Activated CD4-positive, alpha-beta memory T cell treated with anti-CD3 and anti-CD28 coated beads for 36 hours (primary cell): ENCODE measurements at regions not wholly inside any gene's neighbourhood (a gene's known extent, or its start where the extent isn't known, plus 50 kb on each side); places are given as distances from the start of the nearest gene placed in this dataset.

Source experiments
- CTCF ChIA-PET: fragments of 350-600 bp; sonication (Branson Sonifier 250); formaldehyde crosslinking; loops from one replicate; lab custom pipeline; 2021; ENCODE audit warnings: antibody characterized with exemption, inconsistent platforms; lab: Charles Lee
- POLR2A ChIA-PET: fragments of 350-600 bp; sonication (Branson Sonifier 250); formaldehyde crosslinking; loops from one replicate; lab custom pipeline; 2021; ENCODE audit warnings: antibody characterized with exemption; lab: Charles Lee
- DNase-seq: peaks from one replicate; pipeline ENCODE4 v3.0.0-alpha.2; 2020
- H3K27ac Mint-ChIP-seq: one replicate; pipeline ENCODE4 v1.8.0; 2021; ENCODE audit warnings: mixed read lengths
- H3K27me3 Mint-ChIP-seq: one replicate; pipeline ENCODE4 v1.8.0; 2021; ENCODE audit warnings: mixed read lengths
- H3K36me3 Mint-ChIP-seq: one replicate; pipeline ENCODE4 v1.8.0; 2021; ENCODE audit warnings: mixed read lengths
- H3K4me1 Mint-ChIP-seq: one replicate; pipeline ENCODE4 v1.8.0; 2021; ENCODE audit warnings: low read depth, mixed read lengths
- H3K4me3 Mint-ChIP-seq: one replicate; pipeline ENCODE4 v1.8.0; 2021; ENCODE audit warnings: mild to moderate bottlenecking, mixed read lengths
- H3K9me3 Mint-ChIP-seq: one replicate; pipeline ENCODE4 v1.8.0; 2021; ENCODE audit warnings: mixed read lengths
- intact Hi-C: fragments of 100-400 bp; cut with micrococcal nuclease; formaldehyde crosslinking; loops from one replicate; pipeline ENCODE4 v1.15.1; 2023

GRCh38 chr2:122218596-122218995 is 463.1 kb downstream of the TSN start:
- intact Hi-C loops: no loop called here
- ChIA-PET POLR2A (no interaction called here), CTCF (no interaction called here)
- no peak overlapping the region for H3K27ac Mint-ChIP-seq
- no peaks in the 10 kb centered on the region for H3K9me3 Mint-ChIP-seq
- no peak for DNase-seq
- H3K4me1 Mint-ChIP-seq: no peaks in the 10 kb centered on the region
- no peak overlapping the region for H3K4me3 Mint-ChIP-seq
- H3K36me3 Mint-ChIP-seq: no peaks in the 10 kb centered on the region
- no peaks in the 10 kb centered on the region for H3K27me3 Mint-ChIP-seq

GRCh38 chr2:122219504-122219903 is 464.1 kb downstream of the TSN start:
- no peak for DNase-seq
- CTCF ChIA-PET: no interaction called here
- Mint-ChIP-seq H3K4me1 (no peaks in the 10 kb centered on the region), H3K27me3 (no peaks in the 10 kb centered on the region), H3K36me3 (no peaks in the 10 kb centered on the region), H3K27ac (no peak overlapping the region), H3K4me3 (no peak overlapping the region), H3K9me3 (no peaks in the 10 kb centered on the region)
- POLR2A ChIA-PET: interaction anchor here (0.6 kb wide), 1 partner anchor 124 kb away, joined by 3 read pairs; no protein-coding TSS in a partner anchor
- intact Hi-C loops: no loop called here

- H3K4me3 Mint-ChIP-seq: no peak overlapping the region
- intact Hi-C loops: no loop called here
- H3K4me1 Mint-ChIP-seq: no peaks in the 10 kb centered on the region
- CTCF ChIA-PET: no interaction called here
- H3K27ac Mint-ChIP-seq: no peak overlapping the region
- no peaks in the 10 kb centered on the region for H3K9me3 Mint-ChIP-seq
- DNase-seq: no peak
- H3K27me3 Mint-ChIP-seq: no peaks in the 10 kb centered on the region
- POLR2A ChIA-PET: no interaction called here
- no peaks in the 10 kb centered on the region for H3K36me3 Mint-ChIP-seq
Observed at GRCh38 chr2:122221665-122222064, 466.2 kb downstream of the TSN start.

GRCh38 chr2:122231296-122231695 is 475.8 kb downstream of the TSN start:
- H3K4me1 Mint-ChIP-seq: no peaks in the 10 kb centered on the region
- H3K27ac Mint-ChIP-seq: no peak overlapping the region
- intact Hi-C loops: no loop called here
- POLR2A ChIA-PET: no interaction called here
- DNase-seq: no peak
- CTCF ChIA-PET: no interaction called here
- H3K36me3 Mint-ChIP-seq: no peaks in the 10 kb centered on the region
- H3K4me3 Mint-ChIP-seq: no peak overlapping the region
- no peaks in the 10 kb centered on the region for H3K27me3 Mint-ChIP-seq
- H3K9me3 Mint-ChIP-seq: no peaks in the 10 kb centered on the region

- H3K4me1 Mint-ChIP-seq: no peaks in the 10 kb centered on the region
- H3K27ac Mint-ChIP-seq: no peak overlapping the region
- CTCF ChIA-PET: no interaction called here
- intact Hi-C loops: no loop called here
- H3K27me3 Mint-ChIP-seq: no peaks in the 10 kb centered on the region
- POLR2A ChIA-PET: no interaction called here
- H3K36me3 Mint-ChIP-seq: no peaks in the 10 kb centered on the region
- no peak for DNase-seq
- no peaks in the 10 kb centered on the region for H3K9me3 Mint-ChIP-seq
- no peak overlapping the region for H3K4me3 Mint-ChIP-seq
Observed at GRCh38 chr2:122233372-122233771, 477.9 kb downstream of the TSN start.

GRCh38 chr2:122236152-122236874 is 480.9 kb downstream of the TSN start:
- H3K9me3 Mint-ChIP-seq: no peaks in the 10 kb centered on the region
- POLR2A ChIA-PET: no interaction called here

GRCh38 chr2:122236925-122237324 is 481.5 kb downstream of the TSN start:
- Mint-ChIP-seq H3K4me1 (no peaks in the 10 kb centered on the region), H3K27me3 (no peaks in the 10 kb centered on the region), H3K27ac (no peak overlapping the region), H3K36me3 (no peaks in the 10 kb centered on the region), H3K4me3 (no peak overlapping the region), H3K9me3 (no peaks in the 10 kb centered on the region)
- intact Hi-C loops: no loop called here
- DNase-seq: no peak
- POLR2A ChIA-PET: no interaction called here
- CTCF ChIA-PET: no interaction called here

More at GRCh38 chr2:122236152-122236874, 480.9 kb downstream of the TSN start:
- no peak for DNase-seq
- no peak overlapping the region for H3K27ac Mint-ChIP-seq
- CTCF ChIA-PET: no interaction called here
- intact Hi-C loops: no loop called here
- no peaks in the 10 kb centered on the region for H3K27me3 Mint-ChIP-seq
- H3K4me1 Mint-ChIP-seq: no peaks in the 10 kb centered on the region
- no peaks in the 10 kb centered on the region for H3K36me3 Mint-ChIP-seq
- H3K4me3 Mint-ChIP-seq: no peak overlapping the region

- no peak overlapping the region for H3K27ac Mint-ChIP-seq
- ChIA-PET POLR2A (no interaction called here), CTCF (no interaction called here)
- no peak overlapping the region for H3K4me3 Mint-ChIP-seq
- intact Hi-C loops: no loop called here
- no peaks in the 10 kb centered on the region for H3K36me3 Mint-ChIP-seq
- H3K9me3 Mint-ChIP-seq: no peaks in the 10 kb centered on the region
- no peaks in the 10 kb centered on the region for H3K27me3 Mint-ChIP-seq
- no peak for DNase-seq
- no peaks in the 10 kb centered on the region for H3K4me1 Mint-ChIP-seq
Observed at GRCh38 chr2:122237450-122237849, 482.0 kb downstream of the TSN start.

GRCh38 chr2:122238006-122238559 is 482.6 kb downstream of the TSN start:
- no peak for DNase-seq
- no peak overlapping the region for H3K4me3 Mint-ChIP-seq
- H3K4me1 Mint-ChIP-seq: no peaks in the 10 kb centered on the region
- ChIA-PET POLR2A (no interaction called here), CTCF (no interaction called here)
- intact Hi-C loops: no loop called here
- H3K27me3 Mint-ChIP-seq: no peaks in the 10 kb centered on the region
- no peaks in the 10 kb centered on the region for H3K9me3 Mint-ChIP-seq
- H3K36me3 Mint-ChIP-seq: no peaks in the 10 kb centered on the region
- no peak overlapping the region for H3K27ac Mint-ChIP-seq

GRCh38 chr2:122239440-122239839 is 484.0 kb downstream of the TSN start:
- Mint-ChIP-seq H3K27me3 (no peaks in the 10 kb centered on the region), H3K36me3 (no peaks in the 10 kb centered on the region), H3K9me3 (no peaks in the 10 kb centered on the region), H3K27ac (no peak overlapping the region), H3K4me1 (no peaks in the 10 kb centered on the region), H3K4me3 (no peak overlapping the region)
- ChIA-PET CTCF (no interaction called here), POLR2A (no interaction called here)
- intact Hi-C loops: no loop called here
- DNase-seq: no peak

GRCh38 chr2:122244598-122245229 is 489.3 kb downstream of the TSN start:
- ChIA-PET POLR2A (no interaction called here), CTCF (no interaction called here)
- Mint-ChIP-seq H3K27ac (no peak overlapping the region), H3K9me3 (no peaks in the 10 kb centered on the region), H3K36me3 (no peaks in the 10 kb centered on the region), H3K4me1 (no peaks in the 10 kb centered on the region), H3K4me3 (no peak overlapping the region), H3K27me3 (no peaks in the 10 kb centered on the region)
- DNase-seq: no peak
- intact Hi-C loops: no loop called here

GRCh38 chr2:122249673-122250072 is 494.2 kb downstream of the TSN start:
- no peak overlapping the region for H3K27ac Mint-ChIP-seq
- POLR2A ChIA-PET: no interaction called here

GRCh38 chr2:122251158-122251557 is 495.7 kb downstream of the TSN start:
- H3K27me3 Mint-ChIP-seq: no peaks in the 10 kb centered on the region
- ChIA-PET CTCF (no interaction called here), POLR2A (no interaction called here)
- H3K27ac Mint-ChIP-seq: no peak overlapping the region
- H3K4me3 Mint-ChIP-seq: no peak overlapping the region
- intact Hi-C loops: no loop called here
- no peak for DNase-seq
- H3K9me3 Mint-ChIP-seq: no peaks in the 10 kb centered on the region
- no peaks in the 10 kb centered on the region for H3K36me3 Mint-ChIP-seq
- no peaks in the 10 kb centered on the region for H3K4me1 Mint-ChIP-seq

More at GRCh38 chr2:122249673-122250072, 494.2 kb downstream of the TSN start:
- Mint-ChIP-seq H3K27me3 (no peaks in the 10 kb centered on the region), H3K4me3 (no peak overlapping the region), H3K36me3 (no peaks in the 10 kb centered on the region), H3K9me3 (no peaks in the 10 kb centered on the region), H3K4me1 (no peaks in the 10 kb centered on the region)
- CTCF ChIA-PET: no interaction called here
- intact Hi-C loops: no loop called here
- DNase-seq: no peak
